ENCODE measurements at regions not wholly inside any gene's neighbourhood (a gene's known extent, or its start where the extent isn't known, plus 50 kb on each side); places are given as distances from the start of the nearest gene placed in this dataset.

DNA sequence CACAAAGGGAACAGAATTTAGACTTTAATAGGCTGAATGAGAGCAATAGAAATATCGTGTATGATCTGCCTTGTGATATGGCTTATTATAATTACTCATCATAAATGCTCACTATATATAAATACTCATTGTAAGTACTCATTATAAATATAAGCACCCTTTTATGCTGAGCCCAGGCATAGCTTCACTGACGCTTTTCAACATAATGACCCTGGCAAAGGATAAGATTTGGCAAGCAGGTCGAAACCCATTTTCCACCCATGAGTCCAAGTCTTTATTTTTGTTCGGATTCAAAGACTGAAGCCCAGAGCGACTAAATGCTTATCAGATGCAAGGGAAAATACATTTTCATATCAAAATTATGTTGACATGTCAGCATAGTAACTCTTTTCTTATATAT lies 500.4 kb downstream of the SLC4A3 start:
- TF ChIP-seq, protein P1, sequence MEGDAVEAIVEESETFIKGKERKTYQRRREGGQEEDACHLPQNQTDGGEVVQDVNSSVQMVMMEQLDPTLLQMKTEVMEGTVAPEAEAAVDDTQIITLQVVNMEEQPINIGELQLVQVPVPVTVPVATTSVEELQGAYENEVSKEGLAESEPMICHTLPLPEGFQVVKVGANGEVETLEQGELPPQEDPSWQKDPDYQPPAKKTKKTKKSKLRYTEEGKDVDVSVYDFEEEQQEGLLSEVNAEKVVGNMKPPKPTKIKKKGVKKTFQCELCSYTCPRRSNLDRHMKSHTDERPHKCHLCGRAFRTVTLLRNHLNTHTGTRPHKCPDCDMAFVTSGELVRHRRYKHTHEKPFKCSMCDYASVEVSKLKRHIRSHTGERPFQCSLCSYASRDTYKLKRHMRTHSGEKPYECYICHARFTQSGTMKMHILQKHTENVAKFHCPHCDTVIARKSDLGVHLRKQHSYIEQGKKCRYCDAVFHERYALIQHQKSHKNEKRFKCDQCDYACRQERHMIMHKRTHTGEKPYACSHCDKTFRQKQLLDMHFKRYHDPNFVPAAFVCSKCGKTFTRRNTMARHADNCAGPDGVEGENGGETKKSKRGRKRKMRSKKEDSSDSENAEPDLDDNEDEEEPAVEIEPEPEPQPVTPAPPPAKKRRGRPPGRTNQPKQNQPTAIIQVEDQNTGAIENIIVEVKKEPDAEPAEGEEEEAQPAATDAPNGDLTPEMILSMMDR (IDR thresholded peaks at IDR 0.05), result no peak
- TF ChIP-seq POLR2A (IDR thresholded peaks at IDR 0.05), result no peak
